NCI-H345 treated with DMSO at 0.1 percent for 48 hours (cell line): ENCODE measurements at regions not wholly inside any gene's neighbourhood (a gene's known extent, or its start where the extent isn't known, plus 50 kb on each side); places are given as distances from the start of the nearest gene placed in this dataset.

Experiments used
- DNase-seq: peaks from one replicate; lab custom pipeline; 2025; ENCODE audit not compliant: unreplicated experiment; lab: John Stamatoyannopoulos, UW

DNA sequence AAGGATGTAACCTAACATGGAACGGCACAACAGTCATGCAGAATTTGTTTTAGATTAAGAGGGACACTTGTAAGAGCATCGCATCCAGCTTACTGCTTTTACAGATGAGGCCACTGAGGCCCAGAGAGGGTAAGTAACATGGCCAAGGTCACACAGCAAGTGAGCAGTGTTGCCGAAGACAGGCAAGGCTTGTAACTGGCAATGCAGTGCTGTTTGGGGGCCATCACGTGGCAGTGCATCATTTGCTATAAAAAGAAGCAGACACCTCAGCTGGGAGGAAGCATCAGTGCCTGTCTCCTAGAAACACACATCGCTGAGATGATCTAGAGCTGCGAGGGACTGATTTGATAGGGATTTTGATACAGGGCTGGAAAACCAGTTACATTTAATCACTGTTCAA lies 108.2 kb upstream of the PROK2 start:
- DNase-seq, result no peak

DNA sequence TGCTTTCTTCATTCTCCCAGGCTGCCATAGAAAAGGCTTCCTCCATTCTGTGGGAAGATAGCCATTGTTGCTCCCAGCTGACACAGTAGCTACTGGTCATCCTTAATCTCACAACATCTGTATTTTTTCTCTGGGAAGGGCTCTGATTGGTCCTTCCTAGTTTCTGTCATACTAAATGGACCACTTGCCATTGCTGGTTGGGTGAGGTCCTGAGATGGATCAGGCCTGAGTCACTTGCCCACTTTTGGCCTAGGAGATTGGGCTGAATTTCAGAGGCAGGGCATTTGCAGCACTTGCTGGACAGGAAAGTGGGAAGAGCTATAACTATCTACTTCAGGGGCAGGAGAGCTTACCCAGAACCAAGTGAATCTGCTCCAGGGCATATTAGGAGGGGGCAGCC lies 106.5 kb upstream of the PROK2 start:
- no peak for DNase-seq

DNA sequence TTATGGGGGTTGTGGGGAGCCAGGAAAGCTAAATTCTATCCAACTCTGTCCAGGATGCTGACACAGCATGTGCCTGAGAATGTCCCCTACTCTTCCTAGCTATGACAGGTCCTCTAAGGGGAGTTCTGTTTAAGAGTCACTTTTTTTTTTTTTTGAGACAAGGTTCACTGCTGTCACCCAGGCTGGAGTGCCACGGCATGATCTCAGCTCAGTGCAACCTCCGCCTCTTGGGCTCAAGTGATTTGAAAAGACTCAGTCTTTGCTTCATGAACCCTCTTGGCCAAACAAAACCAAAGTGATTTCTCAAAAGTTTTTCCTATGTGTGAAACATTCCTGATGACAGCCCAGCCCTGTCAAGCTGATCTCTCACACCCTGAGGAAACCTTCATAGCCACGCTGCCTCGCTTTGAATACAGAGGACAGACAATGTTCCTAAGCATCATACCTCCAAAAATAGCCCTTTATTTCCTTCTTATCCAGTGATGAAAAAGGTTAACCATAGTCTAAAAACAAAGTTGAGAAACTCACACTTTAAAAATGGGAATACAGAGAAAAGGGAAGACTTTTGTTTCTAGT lies 105.5 kb upstream of the PROK2 start:
- no peak for DNase-seq

DNA sequence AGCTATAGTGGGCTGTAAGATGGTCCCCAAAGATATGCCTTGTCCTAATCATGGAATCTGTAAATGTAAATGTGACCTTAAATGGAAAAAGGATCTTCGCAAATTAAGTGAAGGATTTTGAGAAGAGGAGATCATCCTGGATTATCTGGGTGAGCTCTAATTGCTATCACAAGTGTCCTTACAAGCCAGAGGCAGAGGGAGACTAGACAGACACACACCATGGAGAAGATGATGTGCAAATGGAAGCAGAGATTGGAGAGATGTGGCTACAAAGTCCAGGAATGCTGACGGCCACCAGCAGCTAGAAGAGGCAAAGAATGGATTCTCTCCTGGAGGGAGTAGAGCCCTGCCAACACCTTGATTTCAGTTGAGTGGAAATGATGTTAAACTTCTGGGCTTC lies 102.3 kb upstream of the PROK2 start:
- DNase-seq, result no peak

DNA sequence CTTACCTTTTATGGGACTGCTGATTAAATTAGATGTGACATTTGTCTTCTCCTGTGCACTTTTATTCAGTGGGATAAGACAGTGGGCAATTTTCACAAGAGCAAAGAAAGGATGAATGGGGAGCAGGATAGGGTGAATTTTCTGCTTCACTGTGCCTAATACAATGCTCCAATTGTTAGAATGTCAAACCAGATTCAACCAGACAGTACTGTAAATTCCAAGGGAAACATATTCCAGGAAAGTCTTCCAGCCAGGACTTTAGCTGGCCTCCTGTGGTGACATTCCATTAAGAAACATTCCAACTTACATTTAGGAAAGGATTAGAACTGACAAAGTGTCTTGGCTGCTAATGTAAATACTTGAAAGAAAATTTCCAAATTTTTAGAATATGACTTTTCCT lies 100.1 kb upstream of the PROK2 start:
- DNase-seq, result no peak

DNA sequence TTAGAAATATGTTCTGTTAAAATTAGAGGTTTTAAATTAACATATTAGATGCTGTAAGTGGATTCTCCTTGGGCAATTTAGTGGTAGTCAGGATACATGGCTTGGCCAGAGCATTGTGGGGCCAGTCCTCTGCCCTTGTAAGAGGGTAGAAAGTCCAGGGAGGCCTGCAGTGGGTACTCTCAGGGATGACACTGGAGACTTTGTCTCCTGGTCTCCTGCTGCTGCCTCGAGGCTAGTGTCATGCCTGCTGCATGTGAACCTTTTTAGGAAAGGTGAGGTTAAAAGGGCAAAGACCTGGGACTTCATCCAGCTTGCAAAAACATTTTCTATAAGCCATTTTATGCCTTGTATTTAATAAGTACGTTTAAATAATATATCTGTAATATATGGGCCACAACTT lies 96.8 kb upstream of the PROK2 start:
- DNase-seq, result no peak

DNA sequence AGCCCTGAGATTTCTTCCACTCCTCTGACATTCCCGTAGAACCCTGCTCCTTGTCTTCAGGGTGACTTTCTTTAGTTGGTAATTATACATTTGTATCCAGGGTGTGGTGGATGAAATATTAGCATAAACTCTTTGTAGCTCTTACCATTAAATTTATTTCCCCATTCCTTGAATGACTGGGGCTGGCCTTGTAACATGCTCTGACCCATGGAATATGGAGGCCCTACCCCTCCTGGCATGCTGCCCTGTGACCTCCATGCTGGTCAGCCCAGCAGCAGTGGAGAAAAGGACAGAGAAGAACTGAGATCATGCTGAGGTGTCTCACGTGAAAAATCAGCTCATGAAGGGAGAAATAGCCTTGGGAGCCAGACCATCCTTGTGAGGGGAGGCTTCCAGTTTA lies 96.1 kb upstream of the PROK2 start:
- DNase-seq, result no peak

DNA sequence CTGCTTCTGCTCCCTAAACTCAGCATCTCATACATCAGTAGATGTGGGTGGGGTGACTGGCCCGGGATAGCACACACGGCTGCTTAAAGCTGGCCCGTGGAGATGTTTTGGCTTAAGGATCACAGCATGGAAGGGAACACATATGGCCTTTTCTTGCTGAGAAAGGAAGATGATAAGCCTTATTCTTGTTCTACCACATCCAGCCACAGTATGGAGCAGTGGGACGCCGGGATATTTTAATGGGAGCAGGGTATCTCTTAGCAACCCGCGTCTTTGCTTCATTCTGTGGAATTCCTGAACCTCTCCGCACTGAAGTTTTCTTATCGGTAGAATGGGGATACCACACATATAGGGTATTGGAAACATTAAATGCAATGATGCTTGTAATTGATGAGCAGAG lies 94.1 kb upstream of the PROK2 start:
- no peak for DNase-seq

DNA sequence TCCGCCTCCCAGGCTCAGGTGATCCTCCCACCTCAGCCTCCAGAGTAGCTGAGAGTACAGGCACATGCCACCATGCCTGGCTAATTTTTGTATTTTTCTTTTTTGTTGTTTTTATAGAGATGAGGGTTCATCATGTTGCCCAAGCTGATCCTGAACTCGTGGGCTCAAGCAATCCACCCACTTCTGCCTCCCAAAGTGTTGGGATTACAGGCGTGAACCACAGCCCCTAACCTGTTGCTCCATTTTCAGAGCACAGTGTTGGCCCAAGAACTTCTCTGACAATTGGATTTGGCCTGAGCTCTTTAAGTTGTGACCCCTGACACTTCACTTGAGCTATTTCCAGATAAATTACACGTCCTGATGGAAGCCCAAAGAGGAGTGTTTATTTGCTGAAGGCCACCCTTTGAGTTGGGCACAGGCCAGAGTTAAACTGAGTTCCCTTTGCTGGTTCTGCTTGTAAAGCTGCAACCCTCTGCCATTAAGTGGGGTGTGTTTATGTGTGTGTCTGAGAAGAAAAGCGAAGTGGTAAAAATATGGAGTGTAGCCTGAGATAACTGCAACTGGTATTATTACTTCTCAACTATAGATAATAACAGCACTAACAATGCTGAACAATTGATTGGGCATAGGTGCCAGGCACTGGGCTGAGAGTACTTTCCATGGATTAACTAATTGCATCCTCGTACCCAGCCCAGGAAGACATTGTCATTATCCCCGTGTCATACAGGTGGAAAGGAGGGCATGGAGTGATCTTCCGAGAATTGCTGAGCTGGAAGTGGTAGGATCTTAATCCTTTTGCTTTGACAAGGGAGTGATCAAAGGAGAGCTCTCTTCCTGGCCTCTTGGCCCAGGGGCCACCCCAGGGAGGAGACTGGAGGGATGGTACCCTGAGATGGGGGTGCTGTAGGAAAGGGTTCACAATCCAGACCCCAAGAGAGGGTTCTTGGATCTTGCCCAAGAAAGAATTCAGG lies 91.5 kb upstream of the PROK2 start:
- DNase-seq, result no peak

DNA sequence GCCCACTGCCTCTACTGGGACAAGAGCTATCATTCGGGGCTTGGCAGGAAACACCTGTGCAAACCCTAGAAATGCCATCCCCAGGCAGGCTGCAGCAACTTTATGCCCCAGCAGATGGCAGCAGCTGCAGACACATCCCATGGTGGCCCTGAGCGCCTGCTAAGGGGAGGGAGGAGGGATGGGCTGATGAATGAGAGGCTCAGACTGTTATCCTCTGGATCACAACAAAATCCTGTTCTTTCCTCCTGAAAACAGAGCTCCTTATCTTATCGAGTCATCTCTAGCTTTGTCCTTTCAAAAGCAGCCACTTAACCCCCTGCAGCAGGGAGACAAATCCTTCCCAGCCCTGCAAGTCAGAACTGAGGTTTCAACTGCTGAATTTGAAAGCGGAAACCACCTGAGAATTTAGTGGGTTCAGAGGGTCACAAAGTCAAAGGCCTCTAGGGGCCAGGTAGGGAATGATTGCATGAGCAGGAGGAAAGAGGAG lies 90.6 kb upstream of the PROK2 start:
- peak; percentile 14 for DNase-seq

DNA sequence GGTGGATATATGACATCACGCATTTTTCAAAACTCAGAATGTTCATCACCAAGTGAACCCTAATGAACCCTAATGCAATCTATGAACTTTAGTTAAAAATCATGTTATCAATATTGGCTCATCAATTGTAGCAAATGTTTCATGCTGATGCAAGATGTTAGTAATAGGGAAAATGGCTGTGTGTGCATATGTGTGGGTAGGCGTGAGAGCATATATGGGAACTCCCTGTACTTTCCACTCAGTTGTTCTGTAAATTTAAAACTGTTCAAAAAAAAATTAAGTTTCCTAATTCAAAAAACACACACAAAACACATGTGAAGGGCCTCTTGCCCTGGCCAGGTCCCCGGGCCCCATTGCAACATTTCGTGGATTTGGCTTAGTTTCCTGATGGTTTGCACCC lies 89.7 kb upstream of the PROK2 start:
- DNase-seq, result no peak

DNA sequence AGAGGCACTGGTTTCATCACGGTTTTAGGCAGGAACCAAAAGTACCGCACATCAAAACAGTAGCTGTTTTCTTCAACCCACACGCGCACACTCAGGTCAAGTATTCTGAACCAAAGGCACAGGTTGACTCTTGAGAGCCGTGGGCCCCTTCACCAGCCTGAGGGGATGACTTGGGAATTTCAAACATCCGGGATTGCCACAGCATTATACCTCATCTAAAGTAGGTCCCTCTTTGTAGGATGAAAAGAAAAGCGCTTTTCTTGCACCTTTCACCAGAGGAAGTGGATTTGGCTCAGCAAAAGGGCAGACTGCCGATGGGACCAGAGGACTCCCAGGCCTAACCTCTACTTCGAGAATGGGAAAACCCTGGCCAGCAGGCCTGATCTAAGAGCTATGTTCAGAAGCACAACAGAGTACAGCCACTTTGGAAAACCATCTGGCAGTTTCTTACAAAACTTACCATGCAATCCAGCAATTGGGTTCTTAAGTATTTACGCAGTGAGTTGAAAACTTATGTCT lies 88.2 kb upstream of the PROK2 start:
- no peak for DNase-seq

DNA sequence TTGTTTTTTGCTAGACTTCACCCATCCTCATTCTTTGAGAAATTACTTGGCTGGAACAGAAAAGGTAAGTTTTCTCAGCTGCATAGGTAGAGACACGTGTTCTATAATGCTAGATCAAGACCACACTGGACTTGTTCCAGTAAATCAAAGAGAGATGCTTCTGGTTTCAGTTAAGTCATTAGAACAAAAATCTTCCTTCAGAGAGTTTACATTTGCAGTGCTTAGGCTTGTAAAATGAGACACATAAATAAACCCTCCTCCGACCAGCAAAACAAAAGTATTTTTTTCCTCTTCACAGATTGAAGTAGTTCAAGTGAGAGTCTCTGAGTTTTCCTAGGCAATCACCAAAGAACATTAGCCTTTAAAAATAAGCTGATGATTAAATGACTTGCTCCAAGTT lies 87.3 kb upstream of the PROK2 start:
- DNase-seq, result no peak

DNA sequence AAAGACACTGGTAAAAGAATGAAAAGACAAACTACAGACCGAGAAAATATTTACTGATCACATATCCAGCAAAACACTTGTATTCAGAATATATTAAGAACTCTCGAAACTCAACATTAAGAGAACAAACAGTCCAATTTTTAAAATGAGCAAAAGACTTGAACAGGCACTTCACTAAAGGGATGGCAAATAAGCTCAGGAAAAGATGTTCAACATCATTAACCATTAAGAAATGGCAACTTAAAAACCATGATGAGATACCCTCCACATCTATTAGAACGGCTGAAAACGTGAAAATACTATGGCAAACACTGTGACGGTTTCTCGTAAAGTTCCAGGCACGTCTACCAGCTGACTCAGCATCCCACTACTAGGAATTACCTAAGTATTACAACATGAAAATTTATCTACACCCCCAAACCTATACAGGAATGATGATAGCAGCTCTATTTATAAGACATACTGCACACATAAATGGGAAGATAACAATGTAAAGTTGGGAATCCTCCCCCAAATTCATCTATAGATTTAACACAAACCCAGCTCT lies 86.1 kb upstream of the PROK2 start:
- no peak for DNase-seq

DNA sequence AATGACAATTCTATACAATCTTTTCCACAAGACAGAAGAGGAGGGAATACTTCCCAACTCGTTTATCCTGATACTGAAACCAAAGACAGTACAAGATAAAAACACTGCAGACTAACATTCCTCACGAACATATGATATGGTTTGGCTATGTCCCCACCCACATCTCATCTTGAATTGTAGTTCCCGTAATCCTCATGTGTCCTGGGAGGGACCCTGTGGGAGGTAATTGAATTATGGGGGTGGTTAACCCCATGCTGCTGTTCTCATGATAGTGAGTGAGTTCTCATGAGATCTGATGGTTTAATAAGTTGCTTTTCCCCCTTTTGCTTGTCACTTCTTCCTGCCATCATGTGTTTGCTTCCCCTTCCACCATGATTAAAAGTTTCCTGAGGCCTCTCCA lies 83.9 kb upstream of the PROK2 start:
- no peak for DNase-seq

DNA sequence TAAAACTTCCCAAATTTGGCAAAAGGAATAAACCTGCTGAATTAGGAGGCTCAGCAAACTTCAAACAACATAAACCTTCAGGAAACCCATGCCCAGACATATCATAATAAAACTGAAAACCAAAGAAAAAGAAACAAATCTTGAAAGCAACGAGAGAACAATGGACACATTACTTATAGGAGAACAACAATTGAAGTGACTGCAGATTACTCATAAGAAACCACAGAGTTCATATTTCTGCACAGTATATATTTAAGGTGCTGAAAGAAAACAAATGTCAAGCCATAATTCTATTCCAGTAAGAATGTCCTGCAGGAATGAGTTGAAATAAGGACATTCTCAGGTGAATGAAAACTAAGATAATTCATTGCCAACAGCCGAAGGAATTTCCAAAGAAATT lies 80.8 kb upstream of the PROK2 start:
- DNase-seq, result no peak

DNA sequence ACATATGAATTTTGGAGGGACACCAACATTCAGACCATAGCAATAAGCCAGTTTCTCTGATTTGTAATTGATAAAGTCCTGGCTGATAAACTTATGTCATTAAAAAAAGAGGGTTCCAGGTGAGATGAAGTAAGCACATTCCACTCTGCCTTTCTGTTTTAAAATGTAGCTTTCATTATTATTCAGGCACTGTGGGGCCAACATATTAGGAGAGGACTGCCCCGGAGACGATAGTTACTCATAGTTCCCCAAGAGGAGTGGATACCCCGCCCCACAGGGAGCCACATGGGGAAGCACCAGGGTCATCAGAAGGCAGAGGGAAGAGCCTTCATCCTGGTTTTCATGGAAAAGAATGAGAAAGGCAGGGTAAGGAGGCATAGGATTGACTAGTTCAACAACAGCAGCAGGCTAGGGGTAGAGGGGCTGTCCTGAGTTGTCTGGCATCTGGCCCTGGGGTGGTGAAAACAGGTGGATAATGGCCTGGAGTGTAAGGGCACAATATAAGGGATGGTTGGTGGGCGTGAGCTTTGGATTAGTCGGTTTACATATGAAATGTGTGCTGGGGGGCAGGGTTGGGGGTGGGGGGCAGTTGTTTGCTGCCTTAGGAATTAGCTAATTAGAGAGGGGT lies 78.7 kb upstream of the PROK2 start:
- DNase-seq, result no peak

DNA sequence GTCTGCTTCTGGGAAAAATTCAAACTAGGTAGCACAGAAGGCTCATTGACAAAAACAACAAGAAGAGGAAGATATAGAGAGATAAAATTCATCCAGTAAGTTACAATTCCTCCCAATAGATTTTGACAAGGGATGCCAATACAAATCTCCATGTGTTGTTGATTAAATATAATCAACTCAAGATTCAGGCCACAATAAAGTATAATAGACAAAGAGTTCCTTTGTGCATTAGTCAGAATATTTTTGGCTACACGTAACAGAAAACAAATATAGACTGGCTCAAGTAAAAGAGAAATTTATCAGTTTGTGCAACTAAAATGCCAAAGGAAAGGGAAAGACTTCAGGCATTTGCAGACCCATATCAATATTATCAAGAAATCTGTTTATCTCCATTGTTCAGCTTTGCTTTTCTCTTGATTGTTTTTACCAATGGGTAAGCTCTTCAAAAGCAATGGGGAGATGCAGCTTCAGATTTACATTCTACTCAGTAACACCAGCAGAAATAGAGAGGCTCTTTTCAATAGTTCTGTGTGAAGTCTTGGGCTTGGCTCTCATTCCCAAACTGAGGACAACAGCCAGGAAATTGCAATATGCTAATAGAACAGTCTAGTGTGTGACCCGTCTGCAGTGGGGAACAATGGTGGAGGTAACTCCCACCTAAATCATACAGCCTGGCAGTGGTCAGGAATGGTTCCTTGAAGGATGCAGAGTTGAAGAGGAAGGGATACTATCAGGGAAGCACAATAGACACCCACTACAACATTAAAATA lies 77.6 kb upstream of the PROK2 start:
- DNase-seq, result no peak

DNA sequence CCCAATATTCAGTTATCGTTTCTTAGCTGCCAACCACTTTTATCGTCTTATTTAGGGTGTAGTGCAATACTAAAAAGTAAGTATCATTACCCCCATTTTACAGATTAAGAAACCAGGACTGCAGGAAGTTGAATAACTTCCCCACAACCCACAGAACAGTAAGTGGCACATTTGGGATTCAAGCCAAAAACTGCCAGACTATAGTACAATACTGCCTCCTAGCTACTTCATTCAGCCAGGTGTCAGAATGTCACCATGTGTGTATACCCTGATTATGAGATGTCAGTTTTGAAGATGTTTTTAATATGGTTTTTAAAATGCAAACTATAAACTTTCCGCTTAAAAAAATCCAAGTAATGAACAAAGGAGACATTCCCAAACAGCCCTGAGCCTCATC lies 74.2 kb upstream of the PROK2 start:
- no peak for DNase-seq

DNA sequence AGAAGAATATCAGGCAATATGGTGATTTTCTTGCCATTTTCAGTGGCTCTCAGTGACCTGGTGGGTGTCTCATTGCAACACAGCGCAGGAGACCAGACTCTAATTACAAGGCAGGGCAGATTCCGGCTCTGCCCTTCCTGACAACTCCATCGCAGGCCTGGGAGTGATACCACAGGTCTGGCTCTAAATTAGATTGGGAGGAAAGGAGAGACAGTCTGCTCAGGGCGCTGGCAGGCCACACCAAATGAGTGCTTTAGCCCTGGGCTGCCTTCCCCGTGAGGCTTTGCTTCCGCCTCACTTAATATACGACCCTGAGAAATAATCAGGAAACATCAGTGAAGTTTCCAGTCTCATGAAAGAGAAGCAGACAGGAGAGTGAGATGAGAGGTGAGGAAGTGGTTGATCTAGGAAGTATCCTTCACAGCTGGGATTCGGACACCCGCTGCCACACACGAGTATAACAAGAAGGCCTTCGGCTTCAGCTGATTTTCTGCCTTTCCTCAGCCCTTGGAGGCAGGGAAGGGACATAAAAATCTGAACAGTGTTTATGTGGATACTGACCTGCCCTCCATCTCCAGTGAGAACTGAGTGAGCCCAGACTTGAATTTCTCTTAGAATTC lies 73.7 kb upstream of the PROK2 start:
- no peak for DNase-seq
